ENCODE measurements at regions not wholly inside any gene's neighbourhood (a gene's known extent, or its start where the extent isn't known, plus 50 kb on each side); places are given as distances from the start of the nearest gene placed in this dataset.

DNA sequence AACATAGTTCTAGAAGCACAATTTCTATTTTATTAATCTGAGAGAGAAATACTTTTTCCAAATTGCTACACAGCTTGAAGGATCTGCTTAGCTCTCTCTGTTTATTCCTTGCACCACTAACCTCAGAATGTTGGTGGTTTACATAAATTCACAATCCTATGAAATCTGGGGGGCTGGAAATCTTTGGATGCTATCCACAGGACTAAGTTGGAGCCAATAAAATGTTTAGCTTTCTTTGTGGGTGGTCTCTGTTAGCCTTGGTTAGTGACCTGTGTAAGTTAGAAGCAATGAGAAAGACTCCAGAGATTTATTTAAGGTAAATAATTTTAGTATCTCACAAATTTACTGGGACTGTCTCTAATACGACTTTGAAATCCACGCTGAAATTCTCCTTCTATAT, 418.1 kb downstream of the ADGRL2 start:
- Histone ChIP-seq H3K4me1 (ENCODE audit: control insufficient read depth in 1 of 2, insufficient read depth in 2 of 2, low read length in 2 of 2) (no peaks in the 10 kb centered on the region), H3K36me3 (ENCODE audit: control insufficient read depth in 1 of 2, insufficient read depth in 2 of 2, low read length in 2 of 2) (no peaks in the 10 kb centered on the region), H3K4me3 (ENCODE audit: low read depth in 1 of 2, low read length in 2 of 2) (no peak overlapping the region), H3K9me3 (ENCODE audit: control insufficient read depth in 1 of 2, low read length in 2 of 2) (no peaks in the 10 kb centered on the region), H3K27ac (ENCODE audit: low read length) (no peak overlapping the region), H3K27me3 (ENCODE audit: low read depth, low read length) (no peaks in the 10 kb centered on the region)

DNA sequence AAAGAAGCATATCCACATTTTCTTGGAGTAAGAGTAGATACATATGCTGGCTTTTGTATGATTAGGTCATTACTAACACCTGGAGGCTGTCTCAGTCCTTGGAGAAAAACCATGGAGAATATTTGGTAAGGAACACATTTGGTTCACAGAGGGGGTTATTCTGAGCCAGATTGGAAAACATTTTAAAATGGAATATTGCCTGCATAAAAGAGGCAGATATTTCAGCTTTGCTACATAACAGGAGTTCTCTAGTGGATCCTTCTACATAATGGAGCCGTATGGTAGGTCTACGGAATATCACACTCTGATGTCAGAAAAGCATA, 415.1 kb downstream of the ADGRL2 start:
- no peaks in the 10 kb centered on the region for H3K9me3 ChIP-seq (ENCODE audit: control insufficient read depth in 1 of 2, low read length in 2 of 2)
- H3K27ac ChIP-seq (ENCODE audit: low read length): no peak overlapping the region
- H3K36me3 ChIP-seq (ENCODE audit: control insufficient read depth in 1 of 2, insufficient read depth in 2 of 2, low read length in 2 of 2): no peaks in the 10 kb centered on the region
- H3K27me3 ChIP-seq (ENCODE audit: low read depth, low read length): no peaks in the 10 kb centered on the region
- H3K4me3 ChIP-seq (ENCODE audit: low read depth in 1 of 2, low read length in 2 of 2): no peak overlapping the region
- H3K4me1 ChIP-seq (ENCODE audit: control insufficient read depth in 1 of 2, insufficient read depth in 2 of 2, low read length in 2 of 2): no peaks in the 10 kb centered on the region

DNA sequence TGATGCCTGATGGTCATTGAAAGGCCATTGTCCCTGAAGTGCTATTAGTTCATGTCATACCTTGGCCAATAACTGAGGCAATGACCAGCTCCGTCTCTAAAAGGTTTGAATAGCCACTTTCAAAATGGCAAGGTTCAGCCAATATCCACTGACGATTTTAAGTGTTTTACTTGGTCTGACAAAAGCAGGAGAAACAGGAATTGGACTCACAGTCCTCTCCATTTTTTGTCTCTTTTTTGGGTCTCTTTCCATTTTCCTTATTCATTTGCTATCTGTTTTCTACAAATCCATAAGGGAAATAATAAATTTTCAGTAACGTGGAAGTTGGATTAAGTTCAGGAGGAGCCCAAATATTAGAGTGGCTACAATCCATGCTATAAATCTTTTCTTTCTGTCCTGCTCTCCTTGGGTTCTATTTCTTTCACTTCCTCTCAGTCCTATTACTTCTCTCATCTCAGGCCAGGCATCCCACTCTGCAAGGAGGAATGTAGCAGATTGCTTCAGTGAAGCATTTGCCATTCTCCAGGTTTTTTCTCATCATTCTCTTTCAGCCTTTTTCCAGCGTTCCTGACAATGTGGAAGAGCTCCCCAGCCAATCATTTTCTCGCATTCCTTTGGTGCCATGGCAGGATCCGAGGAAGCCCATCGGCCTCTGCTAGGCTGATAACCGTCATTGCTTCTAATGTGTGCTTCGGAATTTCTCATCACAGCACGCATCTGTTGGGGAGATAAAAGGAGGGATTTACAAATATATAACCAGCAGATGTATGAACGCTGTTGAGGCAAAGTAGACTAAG, 414.5 kb downstream of the ADGRL2 start:
- Histone ChIP-seq H3K36me3 (ENCODE audit: control insufficient read depth in 1 of 2, insufficient read depth in 2 of 2, low read length in 2 of 2) (no peaks in the 10 kb centered on the region), H3K27ac (ENCODE audit: low read length) (no peak overlapping the region), H3K4me1 (ENCODE audit: control insufficient read depth in 1 of 2, insufficient read depth in 2 of 2, low read length in 2 of 2) (no peaks in the 10 kb centered on the region), H3K9me3 (ENCODE audit: control insufficient read depth in 1 of 2, low read length in 2 of 2) (no peaks in the 10 kb centered on the region), H3K27me3 (ENCODE audit: low read depth, low read length) (no peaks in the 10 kb centered on the region), H3K4me3 (ENCODE audit: low read depth in 1 of 2, low read length in 2 of 2) (no peak overlapping the region)

DNA sequence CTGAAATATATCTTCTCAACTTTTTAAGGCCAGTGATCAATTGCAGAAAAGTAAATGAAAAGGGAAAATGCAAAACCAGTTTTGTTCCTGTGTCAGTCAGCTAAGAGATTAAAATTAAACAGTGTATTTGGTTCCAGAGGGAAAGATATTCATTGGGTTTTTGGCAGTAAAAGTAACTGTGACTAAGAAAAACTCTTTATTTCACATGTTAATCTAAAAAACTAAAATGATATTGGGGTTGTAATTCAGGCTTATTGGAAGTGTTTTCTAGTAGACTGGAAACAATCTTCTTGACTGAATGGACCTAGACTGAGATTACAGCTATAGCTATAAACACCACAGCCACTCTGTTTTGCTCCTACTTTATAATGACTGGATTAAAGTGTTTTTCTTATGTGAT, 413.9 kb downstream of the ADGRL2 start:
- no peaks in the 10 kb centered on the region for H3K36me3 ChIP-seq (ENCODE audit: control insufficient read depth in 1 of 2, insufficient read depth in 2 of 2, low read length in 2 of 2)
- H3K9me3 ChIP-seq (ENCODE audit: control insufficient read depth in 1 of 2, low read length in 2 of 2): no peaks in the 10 kb centered on the region
- H3K4me3 ChIP-seq (ENCODE audit: low read depth in 1 of 2, low read length in 2 of 2): no peak overlapping the region
- no peak overlapping the region for H3K27ac ChIP-seq (ENCODE audit: low read length)
- no peaks in the 10 kb centered on the region for H3K27me3 ChIP-seq (ENCODE audit: low read depth, low read length)
- H3K4me1 ChIP-seq (ENCODE audit: control insufficient read depth in 1 of 2, insufficient read depth in 2 of 2, low read length in 2 of 2): no peaks in the 10 kb centered on the region

DNA sequence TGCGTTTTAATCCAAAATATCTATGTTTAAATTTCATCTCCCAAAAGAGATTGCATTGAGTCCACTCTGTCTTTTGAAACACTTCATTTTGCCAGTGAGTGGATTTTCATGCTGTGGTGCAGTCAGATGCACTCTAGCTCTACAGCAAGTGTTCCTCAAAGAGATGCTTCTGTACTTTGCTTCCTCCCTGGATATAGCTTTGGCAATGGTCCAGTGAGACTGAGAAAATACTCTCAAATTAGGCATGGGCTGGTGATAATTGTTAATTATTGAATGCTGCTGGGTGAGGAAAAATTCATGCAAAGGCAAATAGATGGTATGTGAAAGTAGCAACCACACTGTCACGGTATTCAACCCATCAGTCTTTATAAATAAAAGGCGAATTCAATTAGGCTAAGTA, 396.9 kb downstream of the ADGRL2 start:
- H3K4me3 ChIP-seq (ENCODE audit: low read depth in 1 of 2, low read length in 2 of 2): no peak overlapping the region
- no peak overlapping the region for H3K27ac ChIP-seq (ENCODE audit: low read length)
- no peaks in the 10 kb centered on the region for H3K27me3 ChIP-seq (ENCODE audit: low read depth, low read length)
- H3K9me3 ChIP-seq (ENCODE audit: control insufficient read depth in 1 of 2, low read length in 2 of 2): no peaks in the 10 kb centered on the region
- no peaks in the 10 kb centered on the region for H3K36me3 ChIP-seq (ENCODE audit: control insufficient read depth in 1 of 2, insufficient read depth in 2 of 2, low read length in 2 of 2)
- H3K4me1 ChIP-seq (ENCODE audit: control insufficient read depth in 1 of 2, insufficient read depth in 2 of 2, low read length in 2 of 2): no peaks in the 10 kb centered on the region

DNA sequence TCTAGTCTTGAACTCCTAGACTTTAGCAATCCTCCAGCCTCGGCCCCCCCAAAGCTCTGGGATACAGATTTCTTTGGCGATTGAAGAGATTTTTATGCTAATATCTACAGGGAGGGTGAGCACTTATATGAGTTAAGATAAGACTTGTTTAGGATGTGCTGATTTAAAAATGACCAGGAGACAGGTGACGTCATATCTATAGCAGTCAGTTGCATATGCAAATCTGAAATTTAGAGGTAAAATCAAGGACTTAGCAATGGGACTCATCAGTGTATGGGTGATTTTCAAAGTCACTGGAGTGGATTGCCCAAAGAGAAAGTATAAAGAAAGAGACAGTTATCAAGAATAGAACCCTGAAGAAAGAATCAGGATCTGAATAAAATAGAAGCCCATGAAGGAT, 394.5 kb downstream of the ADGRL2 start:
- Histone ChIP-seq H3K27me3 (ENCODE audit: low read depth, low read length) (no peaks in the 10 kb centered on the region), H3K27ac (ENCODE audit: low read length) (no peak overlapping the region), H3K36me3 (ENCODE audit: control insufficient read depth in 1 of 2, insufficient read depth in 2 of 2, low read length in 2 of 2) (no peaks in the 10 kb centered on the region), H3K4me3 (ENCODE audit: low read depth in 1 of 2, low read length in 2 of 2) (no peak overlapping the region), H3K4me1 (ENCODE audit: control insufficient read depth in 1 of 2, insufficient read depth in 2 of 2, low read length in 2 of 2) (no peaks in the 10 kb centered on the region), H3K9me3 (ENCODE audit: control insufficient read depth in 1 of 2, low read length in 2 of 2) (no peaks in the 10 kb centered on the region)

DNA sequence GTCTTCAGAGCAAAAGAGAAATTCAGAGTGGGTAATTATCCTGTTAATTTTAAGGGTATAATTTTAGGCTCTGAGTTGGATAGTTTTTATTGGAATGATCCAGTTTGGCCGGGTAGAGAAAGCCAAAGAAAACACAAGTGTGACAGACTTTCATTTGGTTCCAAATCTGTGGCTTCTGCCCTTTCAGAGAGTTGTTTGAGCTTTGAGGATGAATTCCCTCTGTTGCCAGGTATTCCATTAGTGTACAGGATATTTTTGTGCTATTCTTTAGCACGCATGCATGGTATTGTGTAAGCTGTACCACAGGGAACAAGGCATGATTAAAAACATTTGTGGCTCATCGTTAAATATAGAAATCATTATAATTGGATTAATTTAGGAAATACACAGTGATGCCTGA, 384.4 kb downstream of the ADGRL2 start:
- Histone ChIP-seq H3K9me3 (ENCODE audit: control insufficient read depth in 1 of 2, low read length in 2 of 2) (no peaks in the 10 kb centered on the region), H3K27ac (ENCODE audit: low read length) (no peak overlapping the region), H3K36me3 (ENCODE audit: control insufficient read depth in 1 of 2, insufficient read depth in 2 of 2, low read length in 2 of 2) (no peaks in the 10 kb centered on the region), H3K4me3 (ENCODE audit: low read depth in 1 of 2, low read length in 2 of 2) (no peak overlapping the region), H3K27me3 (ENCODE audit: low read depth, low read length) (no peaks in the 10 kb centered on the region), H3K4me1 (ENCODE audit: control insufficient read depth in 1 of 2, insufficient read depth in 2 of 2, low read length in 2 of 2) (no peaks in the 10 kb centered on the region)

DNA sequence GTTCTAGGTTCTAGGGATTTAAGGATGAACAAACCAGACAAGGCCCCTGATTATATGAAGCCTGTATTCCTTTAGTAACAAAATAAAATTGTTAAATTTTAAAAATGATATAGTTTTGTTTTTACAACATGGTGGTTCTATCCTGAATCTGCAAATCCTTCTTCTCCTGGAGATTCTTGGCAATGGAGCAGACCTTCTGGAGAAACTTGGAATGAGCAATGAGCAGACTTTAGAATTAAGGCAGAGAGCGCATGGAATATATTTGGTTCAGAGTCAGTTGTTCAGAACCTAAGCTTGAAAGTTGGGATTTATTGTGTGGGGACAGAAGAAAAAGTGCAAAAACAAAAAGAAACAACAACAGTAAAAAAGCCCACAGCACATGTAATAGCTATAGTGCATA, 381.1 kb downstream of the ADGRL2 start:
- H3K27ac ChIP-seq (ENCODE audit: low read length): no peak overlapping the region
- H3K9me3 ChIP-seq (ENCODE audit: control insufficient read depth in 1 of 2, low read length in 2 of 2): no peaks in the 10 kb centered on the region
- H3K4me1 ChIP-seq (ENCODE audit: control insufficient read depth in 1 of 2, insufficient read depth in 2 of 2, low read length in 2 of 2): no peaks in the 10 kb centered on the region
- H3K36me3 ChIP-seq (ENCODE audit: control insufficient read depth in 1 of 2, insufficient read depth in 2 of 2, low read length in 2 of 2): no peaks in the 10 kb centered on the region
- no peaks in the 10 kb centered on the region for H3K27me3 ChIP-seq (ENCODE audit: low read depth, low read length)
- H3K4me3 ChIP-seq (ENCODE audit: low read depth in 1 of 2, low read length in 2 of 2): no peak overlapping the region

DNA sequence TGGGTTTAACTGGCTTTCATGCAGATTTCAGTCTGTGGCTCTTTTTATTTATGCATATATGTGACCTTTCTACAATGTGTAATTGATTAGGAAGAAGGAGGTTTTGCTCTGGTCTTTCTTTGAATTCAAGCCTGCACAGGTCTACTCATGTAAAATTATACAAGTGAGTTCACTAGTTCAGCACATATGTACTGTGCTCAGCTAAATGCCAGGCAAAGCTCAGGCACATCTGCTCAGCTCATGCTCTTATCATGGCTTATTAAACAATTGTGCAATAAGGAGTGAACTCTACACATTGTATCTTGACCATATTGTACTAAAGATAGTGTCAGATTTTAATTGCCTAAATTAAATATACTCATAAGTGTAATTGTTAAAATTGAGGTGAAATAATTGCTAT, 378.4 kb downstream of the ADGRL2 start:
- no peaks in the 10 kb centered on the region for H3K36me3 ChIP-seq (ENCODE audit: control insufficient read depth in 1 of 2, insufficient read depth in 2 of 2, low read length in 2 of 2)
- no peak overlapping the region for H3K4me3 ChIP-seq (ENCODE audit: low read depth in 1 of 2, low read length in 2 of 2)
- H3K27me3 ChIP-seq (ENCODE audit: low read depth, low read length): no peaks in the 10 kb centered on the region
- H3K9me3 ChIP-seq (ENCODE audit: control insufficient read depth in 1 of 2, low read length in 2 of 2): no peaks in the 10 kb centered on the region
- no peaks in the 10 kb centered on the region for H3K4me1 ChIP-seq (ENCODE audit: control insufficient read depth in 1 of 2, insufficient read depth in 2 of 2, low read length in 2 of 2)
- no peak overlapping the region for H3K27ac ChIP-seq (ENCODE audit: low read length)

DNA sequence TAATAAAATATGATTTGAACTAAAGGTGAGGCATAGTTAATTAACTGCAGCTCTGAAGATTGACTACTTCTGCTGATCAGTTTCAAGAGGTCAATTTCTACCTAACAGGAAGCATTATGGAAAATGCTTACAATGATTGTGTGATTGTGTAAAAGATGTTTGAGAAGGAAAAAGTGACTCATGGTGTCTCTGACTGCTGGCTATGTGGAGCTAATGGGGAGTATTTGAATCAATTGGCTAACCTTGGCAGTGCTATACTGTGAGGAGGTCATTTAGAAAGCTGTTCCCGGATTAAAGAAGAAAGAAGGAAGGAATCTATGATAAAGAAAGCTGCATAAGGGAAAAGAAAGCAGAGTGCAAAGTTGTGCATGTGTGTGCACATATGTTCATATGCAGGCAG, 376.5 kb downstream of the ADGRL2 start:
- no peaks in the 10 kb centered on the region for H3K36me3 ChIP-seq (ENCODE audit: control insufficient read depth in 1 of 2, insufficient read depth in 2 of 2, low read length in 2 of 2)
- H3K9me3 ChIP-seq (ENCODE audit: control insufficient read depth in 1 of 2, low read length in 2 of 2): no peaks in the 10 kb centered on the region
- H3K4me3 ChIP-seq (ENCODE audit: low read depth in 1 of 2, low read length in 2 of 2): no peak overlapping the region
- H3K27me3 ChIP-seq (ENCODE audit: low read depth, low read length): no peaks in the 10 kb centered on the region
- H3K4me1 ChIP-seq (ENCODE audit: control insufficient read depth in 1 of 2, insufficient read depth in 2 of 2, low read length in 2 of 2): no peaks in the 10 kb centered on the region
- H3K27ac ChIP-seq (ENCODE audit: low read length): no peak overlapping the region

DNA sequence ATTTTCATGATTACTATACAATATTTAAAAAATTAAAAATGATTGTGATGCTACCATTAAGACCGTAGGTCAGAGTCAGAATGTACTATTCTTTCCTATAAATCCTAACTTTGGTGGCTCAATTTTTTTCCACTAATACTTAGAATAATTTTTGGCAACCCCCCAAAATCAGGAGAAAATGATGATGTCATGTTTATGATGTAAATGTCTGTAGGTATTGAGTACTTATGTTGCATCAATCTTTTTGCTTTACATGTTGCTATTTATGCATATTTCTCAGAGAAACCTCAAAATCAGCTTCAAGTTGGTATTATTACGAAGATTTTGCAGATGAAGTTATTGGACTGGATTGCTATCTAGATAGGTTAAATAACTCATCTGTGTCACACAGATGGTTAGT, 371.2 kb downstream of the ADGRL2 start:
- Histone ChIP-seq H3K9me3 (ENCODE audit: control insufficient read depth in 1 of 2, low read length in 2 of 2) (no peaks in the 10 kb centered on the region), H3K4me1 (ENCODE audit: control insufficient read depth in 1 of 2, insufficient read depth in 2 of 2, low read length in 2 of 2) (no peaks in the 10 kb centered on the region), H3K27me3 (ENCODE audit: low read depth, low read length) (no peaks in the 10 kb centered on the region), H3K27ac (ENCODE audit: low read length) (no peak overlapping the region), H3K4me3 (ENCODE audit: low read depth in 1 of 2, low read length in 2 of 2) (no peak overlapping the region), H3K36me3 (ENCODE audit: control insufficient read depth in 1 of 2, insufficient read depth in 2 of 2, low read length in 2 of 2) (no peaks in the 10 kb centered on the region)

DNA sequence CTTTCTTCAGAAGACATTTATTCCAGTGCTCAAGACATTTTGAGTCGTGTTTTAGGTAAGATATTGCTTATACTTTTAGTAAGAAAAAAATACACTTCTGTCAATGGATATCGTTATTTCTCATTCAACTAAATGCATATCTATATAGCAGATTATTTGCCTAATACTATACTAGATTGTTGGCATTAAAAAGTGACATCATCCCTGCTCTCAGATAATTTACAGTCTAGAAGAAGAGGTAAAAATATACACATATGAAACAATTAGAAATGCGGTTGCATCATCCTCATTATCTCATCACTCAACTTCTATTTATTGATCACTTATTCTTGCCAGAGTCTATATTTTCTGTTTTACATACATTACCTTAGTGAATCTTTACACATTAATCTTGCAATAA, 367.7 kb downstream of the ADGRL2 start:
- no peaks in the 10 kb centered on the region for H3K36me3 ChIP-seq (ENCODE audit: control insufficient read depth in 1 of 2, insufficient read depth in 2 of 2, low read length in 2 of 2)
- no peak overlapping the region for H3K27ac ChIP-seq (ENCODE audit: low read length)
- H3K4me1 ChIP-seq (ENCODE audit: control insufficient read depth in 1 of 2, insufficient read depth in 2 of 2, low read length in 2 of 2): no peaks in the 10 kb centered on the region

More for the DNA sequence above, 367.7 kb downstream of the ADGRL2 start:
- Histone ChIP-seq H3K27me3 (ENCODE audit: low read depth, low read length) (no peaks in the 10 kb centered on the region), H3K9me3 (ENCODE audit: control insufficient read depth in 1 of 2, low read length in 2 of 2) (no peaks in the 10 kb centered on the region), H3K4me3 (ENCODE audit: low read depth in 1 of 2, low read length in 2 of 2) (no peak overlapping the region)
